NT2/D1 (cell line): ENCODE measurements at regions not wholly inside any gene's neighbourhood (a gene's known extent, or its start where the extent isn't known, plus 50 kb on each side); places are given as distances from the start of the nearest gene placed in this dataset.

Experiments
- DNase-seq: peaks from one replicate; pipeline ENCODE4 v3.0.0-alpha.2; 2011; ENCODE audit warnings: low read depth, low spot score
- H3K27me3 ChIP-seq: 2 replicates; pipeline ENCODE4 v1.6.0; 2011; ENCODE audit warnings: mild to moderate bottlenecking; ENCODE audit not compliant: insufficient read length, insufficient read depth
- H3K36me3 ChIP-seq: 2 replicates; pipeline ENCODE4 v1.6.1; 2011; ENCODE audit warnings: mild to moderate bottlenecking, low read length, mixed read lengths; ENCODE audit not compliant: insufficient read depth, insufficient read length
- H3K4me1 ChIP-seq: 2 replicates; pipeline ENCODE4 v1.5.1; 2011; ENCODE audit not compliant: insufficient read depth, insufficient read length
- H3K4me3 ChIP-seq: 2 replicates; pipeline ENCODE4 v1.5.1; 2011; ENCODE audit warnings: low read depth; ENCODE audit not compliant: insufficient read length
- H3K9ac ChIP-seq: 2 replicates; pipeline ENCODE4 v1.6.0; 2011; ENCODE audit warnings: low read depth; ENCODE audit not compliant: insufficient read length
- H3K9me3 ChIP-seq: 2 replicates; pipeline ENCODE4 v1.5.1; 2011; ENCODE audit warnings: mild to moderate bottlenecking, low read length; ENCODE audit not compliant: insufficient read depth
- SUZ12 ChIP-seq: IDR thresholded peaks from 2 replicates; pipeline ENCODE4 v1.6.1; 2011; ENCODE audit not compliant: insufficient read length, insufficient read depth; ENCODE audit errors: extremely low read depth
- YY1 ChIP-seq: IDR thresholded peaks from 2 replicates; pipeline ENCODE4 v1.6.1; 2011; ENCODE audit not compliant: insufficient read length, insufficient read depth
- ZNF274 ChIP-seq: IDR thresholded peaks from 2 replicates; pipeline ENCODE4 v1.6.1; 2011; ENCODE audit warnings: mild to moderate bottlenecking, low read depth, low read length

DNA sequence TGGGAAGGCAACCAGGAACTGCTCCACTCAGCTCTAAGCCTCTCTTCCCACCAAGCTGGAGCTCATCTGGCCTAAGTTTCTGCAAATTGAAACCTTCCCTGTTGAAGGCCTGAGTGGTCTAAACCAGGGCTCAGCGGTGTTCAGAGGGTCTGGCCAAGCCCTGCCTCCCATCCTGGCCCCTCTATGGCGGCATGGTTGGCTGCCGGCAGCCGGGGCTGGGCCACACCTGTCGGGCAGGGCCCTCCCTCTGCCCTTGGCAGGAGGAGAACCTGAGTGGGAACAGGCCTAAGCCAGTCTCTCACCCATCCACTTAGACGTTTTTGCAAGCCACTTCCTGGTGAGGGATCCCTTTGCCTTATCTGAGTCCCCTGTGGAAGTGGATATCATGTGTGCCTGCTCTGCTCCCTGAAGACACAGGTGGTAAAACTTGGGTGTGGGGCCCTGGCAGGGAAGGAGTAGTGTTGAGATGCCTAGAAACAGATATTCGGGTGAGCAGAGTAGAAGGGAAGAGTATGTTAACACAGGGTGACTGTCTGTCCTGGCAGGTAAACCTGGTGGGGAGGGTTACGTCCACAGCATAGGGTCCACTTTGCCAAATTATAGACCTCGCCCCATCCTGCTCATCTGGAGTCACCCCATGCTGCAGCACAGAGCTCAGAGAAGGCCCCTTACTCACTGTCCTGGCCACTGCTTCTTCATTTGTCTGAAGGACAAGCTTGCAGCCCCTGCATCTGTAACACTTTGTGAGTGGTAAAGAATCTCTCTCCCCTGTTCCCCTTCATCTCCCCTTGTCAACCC lies 63.0 kb upstream of the SIX2 start:
- Histone ChIP-seq H3K4me3 (no peak overlapping the region), H3K27me3 (no peaks in the 10 kb centered on the region), H3K9me3 (peaks cover 11% of the 10 kb centered on the region; the same call in 1 of the 2 replicates), H3K9ac (no peak overlapping the region), H3K4me1 (peaks cover 3% of the 10 kb centered on the region), H3K36me3 (no peaks in the 10 kb centered on the region)
- TF ChIP-seq ZNF274 (no peak), SUZ12 (no peak), YY1 (no peak)
- DNase-seq = no peak

DNA sequence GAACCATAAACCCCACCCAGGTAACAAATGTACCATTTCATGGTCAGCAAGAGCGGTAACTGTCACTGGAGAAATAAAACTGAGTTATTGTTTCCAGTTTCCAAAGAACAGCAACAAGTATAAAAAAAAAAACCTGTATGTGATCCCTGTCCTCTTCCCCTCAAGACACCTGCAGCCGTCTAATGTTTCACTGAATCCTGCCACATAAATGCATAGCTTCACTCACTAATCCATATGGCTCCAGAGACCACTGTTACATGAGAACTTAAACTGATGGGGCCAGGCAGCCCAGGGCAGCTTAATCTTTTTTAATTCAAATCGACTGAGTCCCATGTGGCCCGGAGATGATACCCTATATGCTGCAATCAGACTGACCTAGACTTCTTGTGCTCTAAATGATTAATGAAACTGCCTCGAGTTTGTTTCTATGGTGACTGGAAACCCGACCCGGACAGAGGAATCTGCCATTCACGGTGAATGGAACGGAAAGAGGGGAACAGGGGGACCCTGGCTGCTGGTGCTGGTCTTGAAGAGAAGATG lies 60.9 kb upstream of the SIX2 start:
- Histone ChIP-seq H3K4me1 (peaks cover 3% of the 10 kb centered on the region), H3K9ac (no peak overlapping the region), H3K9me3 (peaks cover 14% of the 10 kb centered on the region; the same call in 1 of the 2 replicates), H3K27me3 (no peaks in the 10 kb centered on the region), H3K36me3 (no peaks in the 10 kb centered on the region), H3K4me3 (no peak overlapping the region)
- no peak for DNase-seq
- TF ChIP-seq YY1 = no peak
- TF ChIP-seq ZNF274 = no peak
- no peak for TF ChIP-seq SUZ12

- no peak for DNase-seq
- H3K27me3 ChIP-seq = no peaks in the 10 kb centered on the region
- peaks cover 3% of the 10 kb centered on the region for H3K4me1 ChIP-seq
- TF ChIP-seq ZNF274 (no peak), SUZ12 (no peak), YY1 (no peak)
- H3K36me3 ChIP-seq = no peaks in the 10 kb centered on the region
- H3K9ac ChIP-seq = no peak overlapping the region
- peaks cover 10% of the 10 kb centered on the region; the same call in 1 of the 2 replicates for H3K9me3 ChIP-seq
- H3K4me3 ChIP-seq = no peak overlapping the region
Measured at GRCh38 chr2:45069684-45070083, 60.4 kb upstream of the SIX2 start.

DNA sequence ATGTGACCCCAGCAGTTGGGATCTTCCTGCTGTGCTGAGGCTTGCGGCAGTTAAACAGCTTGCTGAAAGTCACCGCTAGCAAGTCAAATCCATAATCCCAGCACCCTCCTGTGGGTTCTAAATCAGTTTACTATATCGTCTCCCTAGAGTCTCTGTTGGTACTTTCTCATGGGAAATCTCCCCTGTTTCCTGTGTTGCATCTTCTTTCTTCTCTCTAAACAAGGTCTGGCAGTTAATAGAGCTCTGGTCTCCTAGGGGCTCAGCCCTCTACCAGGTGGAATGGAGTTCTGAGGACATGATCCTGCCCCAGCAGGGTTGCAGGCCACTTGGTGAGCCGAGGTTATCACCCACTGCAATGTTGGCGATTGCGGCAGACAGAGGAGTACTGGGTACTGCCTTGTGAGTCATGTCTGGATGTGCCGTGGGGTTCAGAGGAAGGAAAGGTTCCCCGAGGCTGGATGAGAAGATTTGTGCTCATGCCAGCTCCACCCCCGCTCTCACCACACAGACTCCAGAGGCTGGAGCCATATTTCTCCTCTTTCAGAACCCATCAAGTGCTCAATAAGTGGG lies 59.4 kb upstream of the SIX2 start:
- Histone ChIP-seq H3K4me1 (peaks cover 3% of the 10 kb centered on the region), H3K27me3 (no peaks in the 10 kb centered on the region), H3K36me3 (no peaks in the 10 kb centered on the region), H3K9ac (no peak overlapping the region), H3K4me3 (no peak overlapping the region), H3K9me3 (peaks cover 5% of the 10 kb centered on the region; the same call in 1 of the 2 replicates)
- DNase-seq = no peak
- TF ChIP-seq SUZ12 = no peak
- TF ChIP-seq YY1 = no peak
- no peak for TF ChIP-seq ZNF274

DNA sequence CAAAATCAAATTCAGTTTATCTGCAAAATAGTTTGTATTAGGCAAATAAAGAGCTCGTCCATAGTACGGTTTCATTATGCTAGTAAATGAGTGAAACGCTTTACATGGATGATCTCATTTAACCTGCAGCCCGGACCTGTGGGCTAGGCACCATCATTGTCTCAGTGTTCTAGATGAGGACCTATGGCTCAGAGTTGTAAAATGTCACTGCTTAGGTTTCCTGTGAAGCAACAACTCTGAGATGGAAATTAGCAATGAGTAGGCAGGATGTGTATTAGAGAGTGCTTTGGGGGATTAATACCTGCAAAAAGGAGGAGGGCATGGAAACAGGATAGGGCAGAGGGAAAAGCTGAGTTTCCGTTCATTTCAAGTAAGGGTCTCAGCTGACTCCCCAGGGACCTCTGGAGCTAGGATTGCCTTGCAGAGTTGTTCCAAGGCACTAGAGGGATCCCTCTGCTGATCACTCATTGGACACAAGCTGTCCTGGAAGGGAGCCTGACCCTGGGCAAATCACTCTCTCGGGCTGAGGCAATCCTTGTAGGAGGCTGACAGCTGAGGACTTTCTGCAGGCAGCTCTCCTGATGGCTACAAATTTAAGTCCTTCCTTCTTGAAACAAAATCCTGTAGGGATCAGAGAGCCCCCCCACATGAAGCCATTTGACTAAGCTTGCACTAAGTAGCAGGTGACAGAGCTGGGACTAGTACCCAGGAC lies 58.8 kb upstream of the SIX2 start:
- Histone ChIP-seq H3K4me3 (no peak overlapping the region), H3K9ac (no peak overlapping the region), H3K4me1 (peaks cover 3% of the 10 kb centered on the region), H3K27me3 (no peaks in the 10 kb centered on the region), H3K36me3 (no peaks in the 10 kb centered on the region), H3K9me3 (peaks cover 5% of the 10 kb centered on the region; the same call in 1 of the 2 replicates)
- DNase-seq = no peak
- no peak for TF ChIP-seq ZNF274
- no peak for TF ChIP-seq SUZ12
- no peak for TF ChIP-seq YY1
